Lower lobe of right lung (tissue), 2 donors: ENCODE measurements at regions not wholly inside any gene's neighbourhood (a gene's known extent, or its start where the extent isn't known, plus 50 kb on each side); places are given as distances from the start of the nearest gene placed in this dataset.

Experiments
- ATAC-seq, 2 donors: fragments of 200-7000 bp; cut with Tn5 transposase; one replicate each; pipeline ENCODE4 v1.9.1; 2020 to 2022; ENCODE audit warnings: mild to moderate bottlenecking in 2 of 2, moderate library complexity in 2 of 2
- DNase-seq: peaks from one replicate; pipeline ENCODE4 v3.0.0-alpha.2; 2020
- H3K27ac ChIP-seq: fragments of 200-600 bp; one replicate; pipeline ENCODE4 v1.8.0; 2022
- H3K27me3 ChIP-seq: fragments of 200-600 bp; one replicate; pipeline ENCODE4 v1.8.0; 2022; ENCODE audit warnings: low read depth
- H3K36me3 ChIP-seq: fragments of 200-600 bp; one replicate; pipeline ENCODE4 v1.8.0; 2022; ENCODE audit warnings: mild to moderate bottlenecking
- H3K4me1 ChIP-seq: fragments of 200-600 bp; one replicate; pipeline ENCODE4 v1.8.0; 2022
- H3K4me3 ChIP-seq: fragments of 200-600 bp; one replicate; pipeline ENCODE4 v1.8.0; 2022; ENCODE audit warnings: mild to moderate bottlenecking
- H3K9me3 ChIP-seq: fragments of 200-600 bp; one replicate; pipeline ENCODE4 v1.8.0; 2022
- CTCF ChIP-seq: fragments of 200-600 bp; IDR thresholded peaks from one replicate; pipeline ENCODE4 v1.8.0; 2022; ENCODE audit warnings: antibody characterized with exemption, mild to moderate bottlenecking
- intact Hi-C: fragments of 100-400 bp; cut with DNase I; formaldehyde crosslinking; loops from one replicate; pipeline ENCODE4 v1.11.0; 2022
- donor health status: DM: no; HTN: yes; CAD: no; lungs with severe emphysema.

- DNase-seq, result no peak
- H3K4me3 ChIP-seq, result no peak overlapping the region
- H3K4me1 ChIP-seq, result no peaks in the 10 kb centered on the region
- no peaks in the 10 kb centered on the region for H3K9me3 ChIP-seq
- ATAC-seq, result no peak
- no peak overlapping the region for H3K27ac ChIP-seq
- no peaks in the 10 kb centered on the region for H3K36me3 ChIP-seq
- intact Hi-C loops, result no loop called here
- peaks cover 11% of the 10 kb centered on the region for H3K27me3 ChIP-seq
- TF ChIP-seq CTCF, result no peak
Measured at GRCh38 chr6:3569816-3570215, 113.0 kb upstream of the SLC22A23 start.

- no peak for TF ChIP-seq CTCF
- Histone ChIP-seq H3K27me3 (peaks cover 11% of the 10 kb centered on the region), H3K4me1 (no peaks in the 10 kb centered on the region), H3K4me3 (no peak overlapping the region), H3K9me3 (no peaks in the 10 kb centered on the region), H3K27ac (no peak overlapping the region), H3K36me3 (no peaks in the 10 kb centered on the region)
- no peak for ATAC-seq
- DNase-seq, result no peak
- intact Hi-C loops, result no loop called here
Measured at GRCh38 chr6:3568396-3569082, 111.7 kb upstream of the SLC22A23 start.

GRCh38 chr6:3566812-3567211, 110.0 kb upstream of the SLC22A23 start:
- H3K27ac ChIP-seq, result no peak overlapping the region

GRCh38 chr6:3565291-3565690, 108.4 kb upstream of the SLC22A23 start:
- peak; percentile 68 to 74 for ATAC-seq
- H3K27me3 ChIP-seq, result no peaks in the 10 kb centered on the region
- no peaks in the 10 kb centered on the region for H3K4me1 ChIP-seq
- no peak for DNase-seq
- no peak overlapping the region for H3K4me3 ChIP-seq
- intact Hi-C loops, result no loop called here
- TF ChIP-seq CTCF, result no peak
- H3K36me3 ChIP-seq, result no peaks in the 10 kb centered on the region
- H3K9me3 ChIP-seq, result no peaks in the 10 kb centered on the region
- H3K27ac ChIP-seq, result no peak overlapping the region

More at GRCh38 chr6:3566812-3567211, 110.0 kb upstream of the SLC22A23 start:
- no peak for TF ChIP-seq CTCF
- Histone ChIP-seq H3K36me3 (no peaks in the 10 kb centered on the region), H3K4me1 (no peaks in the 10 kb centered on the region), H3K4me3 (no peak overlapping the region), H3K27me3 (peaks cover 8% of the 10 kb centered on the region), H3K9me3 (no peaks in the 10 kb centered on the region)
- DNase-seq (no peak), ATAC-seq (no peak)
- intact Hi-C loops, result no loop called here

- Histone ChIP-seq H3K9me3 (no peaks in the 10 kb centered on the region), H3K27ac (no peak overlapping the region), H3K4me3 (no peak overlapping the region), H3K36me3 (no peaks in the 10 kb centered on the region), H3K27me3 (no peaks in the 10 kb centered on the region), H3K4me1 (no peaks in the 10 kb centered on the region)
- no peak for TF ChIP-seq CTCF
- ATAC-seq (no peak), DNase-seq (no peak)
- intact Hi-C loops, result no loop called here
Measured at GRCh38 chr6:3561725-3562124, 104.9 kb upstream of the SLC22A23 start.
